ENCODE measurements at regions not wholly inside any gene's neighbourhood (a gene's known extent, or its start where the extent isn't known, plus 50 kb on each side); places are given as distances from the start of the nearest gene placed in this dataset.

GRCh38 chr2:3944841-3945240 is 241.5 kb downstream of the DCDC2C start:
- TF ChIP-seq, protein P1, sequence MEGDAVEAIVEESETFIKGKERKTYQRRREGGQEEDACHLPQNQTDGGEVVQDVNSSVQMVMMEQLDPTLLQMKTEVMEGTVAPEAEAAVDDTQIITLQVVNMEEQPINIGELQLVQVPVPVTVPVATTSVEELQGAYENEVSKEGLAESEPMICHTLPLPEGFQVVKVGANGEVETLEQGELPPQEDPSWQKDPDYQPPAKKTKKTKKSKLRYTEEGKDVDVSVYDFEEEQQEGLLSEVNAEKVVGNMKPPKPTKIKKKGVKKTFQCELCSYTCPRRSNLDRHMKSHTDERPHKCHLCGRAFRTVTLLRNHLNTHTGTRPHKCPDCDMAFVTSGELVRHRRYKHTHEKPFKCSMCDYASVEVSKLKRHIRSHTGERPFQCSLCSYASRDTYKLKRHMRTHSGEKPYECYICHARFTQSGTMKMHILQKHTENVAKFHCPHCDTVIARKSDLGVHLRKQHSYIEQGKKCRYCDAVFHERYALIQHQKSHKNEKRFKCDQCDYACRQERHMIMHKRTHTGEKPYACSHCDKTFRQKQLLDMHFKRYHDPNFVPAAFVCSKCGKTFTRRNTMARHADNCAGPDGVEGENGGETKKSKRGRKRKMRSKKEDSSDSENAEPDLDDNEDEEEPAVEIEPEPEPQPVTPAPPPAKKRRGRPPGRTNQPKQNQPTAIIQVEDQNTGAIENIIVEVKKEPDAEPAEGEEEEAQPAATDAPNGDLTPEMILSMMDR (IDR thresholded peaks at IDR 0.05): no peak
- TF ChIP-seq CEBPB (IDR thresholded peaks at IDR 0.05) (no peak), MYC (IDR thresholded peaks at IDR 0.05; ENCODE audit: borderline replicate concordance, low read length) (no peak), HMGXB4 (CRISPR knock-in tag; IDR thresholded peaks at IDR 0.05; ENCODE audit: borderline replicate concordance) (no peak), ESRRA (IDR thresholded peaks at IDR 0.05; ENCODE audit: borderline replicate concordance, low read length) (no peak), CHD2 (IDR thresholded peaks at IDR 0.05; ENCODE audit: low read length, partially characterized antibody) (no peak), POLR2AphosphoS2 (conservative IDR thresholded peaks at IDR 0.05; ENCODE audit: low read length) (no peak)
